Vagina (tissue), 2 donors: ENCODE measurements at regions not wholly inside any gene's neighbourhood (a gene's known extent, or its start where the extent isn't known, plus 50 kb on each side); places are given as distances from the start of the nearest gene placed in this dataset.

Experiments
- CTCF ChIP-seq, 3 experiments: fragments of 450-650 bp in 2 of 3; fragments of 200-600 bp in 1 of 3; sonication (generic) in 1 of 3; IDR thresholded peaks; one replicate each; pipeline ENCODE4 v1.5.1; 2017 to 2019; ENCODE audit warnings: antibody characterized with exemption in 3 of 3, mild to moderate bottlenecking in 2 of 3, moderate library complexity in 2 of 3
- POLR2A ChIP-seq, 2 donors: fragments of 450-650 bp; IDR thresholded peaks; one replicate each; pipeline ENCODE4 v1.6.1; 2017; ENCODE audit warnings: antibody characterized with exemption in 2 of 2, mild to moderate bottlenecking in 2 of 2, moderate library complexity in 2 of 2

DNA sequence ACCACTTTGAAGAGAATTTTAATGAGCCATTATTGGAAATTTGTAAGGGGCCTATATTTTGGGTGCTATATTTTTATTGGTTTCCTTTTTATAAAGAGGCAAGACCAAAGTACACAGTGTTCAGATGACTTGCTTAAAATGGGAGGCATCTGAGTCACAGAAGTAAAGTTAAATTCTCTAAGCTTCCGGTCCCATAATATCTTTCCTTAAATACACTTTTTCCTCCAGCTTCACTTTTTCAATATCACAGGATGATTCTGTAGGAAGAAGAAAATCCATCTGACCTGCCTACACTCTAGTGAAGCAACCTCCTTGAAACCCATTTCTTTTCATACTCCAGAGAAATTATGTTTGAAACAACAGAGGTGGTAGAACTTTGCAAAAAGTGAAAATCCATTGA lies 274.0 kb downstream of the PIK3R1 start:
- no peak for TF ChIP-seq POLR2A (IDR thresholded peaks at IDR 0.05)
- no peak for TF ChIP-seq CTCF (IDR thresholded peaks at IDR 0.05)
